Fibroblast of peridontal ligament (primary cell): ENCODE measurements at regions not wholly inside any gene's neighbourhood (a gene's known extent, or its start where the extent isn't known, plus 50 kb on each side); places are given as distances from the start of the nearest gene placed in this dataset.
"Not testable (repeated sequence)": the region's sequence is repeated elsewhere in the genome, so short reads cannot be mapped to it uniquely, and the experiment has no call there.

ENCODE experiments used
- DNase-seq: peaks from one replicate; pipeline ENCODE4 v3.0.0-alpha.2; 2010; ENCODE audit errors: extremely low read depth

- DNase-seq: no peak
These were observed 95.0 kb downstream of the TMEM17 start for GRCh38 chr2:62410926-62411456.

GRCh38 chr2:62410015-62410453 is 96.0 kb downstream of the TMEM17 start:
- peak; percentile 45 for DNase-seq

GRCh38 chr2:62409442-62409841 is 96.6 kb downstream of the TMEM17 start:
- DNase-seq: peak; percentile 57

- DNase-seq: no peak
These were observed 97.7 kb downstream of the TMEM17 start for GRCh38 chr2:62408241-62408677.

GRCh38 chr2:62407838-62408237 is 98.2 kb downstream of the TMEM17 start:
- DNase-seq: no peak

GRCh38 chr2:62407401-62407800 is 98.6 kb downstream of the TMEM17 start:
- DNase-seq: no peak

- no peak for DNase-seq
These were observed 99.4 kb downstream of the TMEM17 start for GRCh38 chr2:62406573-62407043.

- DNase-seq: no peak
These were observed 101.1 kb downstream of the TMEM17 start for GRCh38 chr2:62404913-62405312.

- no peak for DNase-seq
These were observed 103.8 kb downstream of the TMEM17 start for GRCh38 chr2:62402156-62402555.

GRCh38 chr2:62398356-62398755 is 107.6 kb downstream of the TMEM17 start:
- no peak for DNase-seq

- no peak for DNase-seq
These were observed 109.1 kb downstream of the TMEM17 start for GRCh38 chr2:62396880-62397279.

GRCh38 chr2:62393293-62393692 is 112.7 kb downstream of the TMEM17 start:
- DNase-seq: no peak

GRCh38 chr2:62391696-62392095 is 114.3 kb downstream of the TMEM17 start:
- no peak for DNase-seq

- DNase-seq: not testable (repeated sequence)
These were observed 119.6 kb downstream of the TMEM17 start for GRCh38 chr2:62386378-62386777.

- no peak for DNase-seq
These were observed 122.1 kb downstream of the TMEM17 start for GRCh38 chr2:62383846-62384245.

GRCh38 chr2:62382757-62383156 is 123.2 kb downstream of the TMEM17 start:
- no peak for DNase-seq

GRCh38 chr2:62382122-62382521 is 123.9 kb downstream of the TMEM17 start:
- no peak for DNase-seq

GRCh38 chr2:62381656-62382055 is 124.3 kb downstream of the TMEM17 start:
- DNase-seq: no peak

- no peak for DNase-seq
These were observed 126.4 kb downstream of the TMEM17 start for GRCh38 chr2:62379566-62379965.

- no peak for DNase-seq
These were observed 130.9 kb downstream of the TMEM17 start for GRCh38 chr2:62375113-62375420.

GRCh38 chr2:62374301-62375112 is 131.5 kb downstream of the TMEM17 start:
- no peak for DNase-seq

GRCh38 chr2:62372824-62373223 is 133.2 kb downstream of the TMEM17 start:
- no peak for DNase-seq
